SK-N-SH (cell line): ENCODE measurements at regions not wholly inside any gene's neighbourhood (a gene's known extent, or its start where the extent isn't known, plus 50 kb on each side); places are given as distances from the start of the nearest gene placed in this dataset.

Experiments
- RXRA ChIP-seq: IDR thresholded peaks from 2 replicates; pipeline ENCODE4 v1.4.0; 2012; ENCODE audit warnings: low read depth, mild to moderate bottlenecking, borderline replicate concordance
- SMC3 ChIP-seq: IDR thresholded peaks from 2 replicates; pipeline ENCODE4 v1.6.1; 2012; ENCODE audit warnings: low read depth, low read length, improper control_type of control experiment
- TF ChIP-seq, protein P1 (sequence below): fragments of 200-600 bp; sonication (generic); IDR thresholded peaks from 2 replicates; pipeline ENCODE4 v1.6.1; 2017; ENCODE audit warnings: antibody characterized with exemption, mild to moderate bottlenecking, moderate library complexity
- TF ChIP-seq, protein P2 (sequence below): fragments of 150-350 bp; IDR thresholded peaks from 2 replicates; pipeline ENCODE4 v1.6.1; 2016; ENCODE audit warnings: mild to moderate bottlenecking, low read depth, low read length

DNA sequence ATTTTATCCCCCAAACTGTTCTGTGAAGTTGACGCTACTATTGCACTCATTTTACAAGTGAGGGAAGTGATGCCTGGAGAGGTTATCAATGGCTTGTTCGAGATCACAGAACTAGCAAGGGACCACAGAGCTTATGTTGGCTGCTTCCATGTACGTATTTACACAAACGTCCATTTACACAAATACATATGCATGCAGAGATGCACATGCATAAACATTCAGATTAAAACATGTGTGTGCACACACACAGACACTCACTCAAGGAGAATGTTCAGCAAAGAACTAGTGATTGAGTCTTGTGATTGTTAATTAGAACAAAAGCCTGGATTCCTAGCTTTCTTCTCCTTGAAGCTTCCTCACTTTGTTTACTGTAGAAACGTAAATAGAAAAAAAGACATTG, 321.5 kb upstream of the CHD6 start:
- TF ChIP-seq, protein P1, sequence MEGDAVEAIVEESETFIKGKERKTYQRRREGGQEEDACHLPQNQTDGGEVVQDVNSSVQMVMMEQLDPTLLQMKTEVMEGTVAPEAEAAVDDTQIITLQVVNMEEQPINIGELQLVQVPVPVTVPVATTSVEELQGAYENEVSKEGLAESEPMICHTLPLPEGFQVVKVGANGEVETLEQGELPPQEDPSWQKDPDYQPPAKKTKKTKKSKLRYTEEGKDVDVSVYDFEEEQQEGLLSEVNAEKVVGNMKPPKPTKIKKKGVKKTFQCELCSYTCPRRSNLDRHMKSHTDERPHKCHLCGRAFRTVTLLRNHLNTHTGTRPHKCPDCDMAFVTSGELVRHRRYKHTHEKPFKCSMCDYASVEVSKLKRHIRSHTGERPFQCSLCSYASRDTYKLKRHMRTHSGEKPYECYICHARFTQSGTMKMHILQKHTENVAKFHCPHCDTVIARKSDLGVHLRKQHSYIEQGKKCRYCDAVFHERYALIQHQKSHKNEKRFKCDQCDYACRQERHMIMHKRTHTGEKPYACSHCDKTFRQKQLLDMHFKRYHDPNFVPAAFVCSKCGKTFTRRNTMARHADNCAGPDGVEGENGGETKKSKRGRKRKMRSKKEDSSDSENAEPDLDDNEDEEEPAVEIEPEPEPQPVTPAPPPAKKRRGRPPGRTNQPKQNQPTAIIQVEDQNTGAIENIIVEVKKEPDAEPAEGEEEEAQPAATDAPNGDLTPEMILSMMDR: no peak
- TF ChIP-seq, protein P2, sequence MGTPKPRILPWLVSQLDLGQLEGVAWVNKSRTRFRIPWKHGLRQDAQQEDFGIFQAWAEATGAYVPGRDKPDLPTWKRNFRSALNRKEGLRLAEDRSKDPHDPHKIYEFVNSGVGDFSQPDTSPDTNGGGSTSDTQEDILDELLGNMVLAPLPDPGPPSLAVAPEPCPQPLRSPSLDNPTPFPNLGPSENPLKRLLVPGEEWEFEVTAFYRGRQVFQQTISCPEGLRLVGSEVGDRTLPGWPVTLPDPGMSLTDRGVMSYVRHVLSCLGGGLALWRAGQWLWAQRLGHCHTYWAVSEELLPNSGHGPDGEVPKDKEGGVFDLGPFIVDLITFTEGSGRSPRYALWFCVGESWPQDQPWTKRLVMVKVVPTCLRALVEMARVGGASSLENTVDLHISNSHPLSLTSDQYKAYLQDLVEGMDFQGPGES: no peak
- TF ChIP-seq RXRA (no peak), SMC3 (no peak)
